IPS DF 6.9 (cell line): ENCODE measurements at regions not wholly inside any gene's neighbourhood (a gene's known extent, or its start where the extent isn't known, plus 50 kb on each side); places are given as distances from the start of the nearest gene placed in this dataset.

Experiments
- DNase-seq: peaks from one replicate; pipeline ENCODE4 v3.0.0-alpha.2; 2013; ENCODE audit warnings: low read depth, low spot score
- H3K27ac ChIP-seq: one replicate; pipeline ENCODE4 v1.5.1; 2013; ENCODE audit warnings: low read length, control low read depth
- H3K27me3 ChIP-seq: 2 replicates; pipeline ENCODE4 v1.6.1; 2013; ENCODE audit warnings: mild to moderate bottlenecking, low read length; ENCODE audit not compliant: control insufficient read depth, insufficient read depth
- H3K36me3 ChIP-seq: 2 replicates; pipeline ENCODE4 v1.6.1; 2013; ENCODE audit warnings: low read length; ENCODE audit not compliant: control insufficient read depth, insufficient read depth
- H3K4me1 ChIP-seq: 2 replicates; pipeline ENCODE4 v1.6.1; 2013; ENCODE audit warnings: low read length; ENCODE audit not compliant: control insufficient read depth, insufficient read depth
- H3K4me3 ChIP-seq: 2 replicates; pipeline ENCODE4 v1.5.1; 2013; ENCODE audit warnings: mild to moderate bottlenecking, low read length
- H3K9me3 ChIP-seq: 2 replicates; pipeline ENCODE4 v1.6.1; 2013; ENCODE audit warnings: low read length, inconsistent platforms; ENCODE audit not compliant: control insufficient read depth, insufficient read depth
- WGBS: extraction: QIAGEN DNeasy Blood & Tissue Kit; methylation state at CpG from one replicate; pipeline ENCODE4 v1.1.7; 2013; ENCODE audit warnings: mixed read lengths, missing lambda C conversion rate; ENCODE audit not compliant: insufficient read length, insufficient coverage; 5-methylcytosine and 5-hydroxymethylcytosine counted together

DNA sequence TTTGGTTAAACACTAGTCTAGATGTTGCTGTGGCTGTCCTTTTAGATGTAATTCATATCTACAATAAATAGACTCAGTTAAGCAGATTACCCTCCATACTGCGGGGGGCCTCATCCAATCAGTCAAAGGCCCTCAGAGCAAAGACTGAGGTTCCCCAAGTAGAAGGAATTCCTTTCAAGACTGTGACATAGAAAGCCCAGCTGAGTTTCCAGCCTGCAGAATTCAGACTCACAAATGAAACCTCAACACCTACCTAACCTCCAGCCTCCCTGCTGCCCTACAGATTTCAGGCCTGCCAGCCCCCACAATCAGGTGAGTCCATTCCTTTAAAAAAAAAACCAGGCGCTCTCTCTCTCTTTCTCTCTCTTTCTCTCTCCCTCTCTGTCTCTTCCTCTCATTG, 73.6 kb upstream of the NSMCE3 start:
- peaks cover 9% of the 10 kb centered on the region; the same call in 1 of the 2 replicates for H3K4me1 ChIP-seq
- no CpG with 5 or more reads among the region's 2 CpGs for WGBS
- H3K4me3 ChIP-seq: no peak overlapping the region
- H3K27ac ChIP-seq: no peak overlapping the region
- H3K9me3 ChIP-seq: no peaks in the 10 kb centered on the region
- H3K36me3 ChIP-seq: no peaks in the 10 kb centered on the region
- no peak for DNase-seq
- H3K27me3 ChIP-seq: no peaks in the 10 kb centered on the region

DNA sequence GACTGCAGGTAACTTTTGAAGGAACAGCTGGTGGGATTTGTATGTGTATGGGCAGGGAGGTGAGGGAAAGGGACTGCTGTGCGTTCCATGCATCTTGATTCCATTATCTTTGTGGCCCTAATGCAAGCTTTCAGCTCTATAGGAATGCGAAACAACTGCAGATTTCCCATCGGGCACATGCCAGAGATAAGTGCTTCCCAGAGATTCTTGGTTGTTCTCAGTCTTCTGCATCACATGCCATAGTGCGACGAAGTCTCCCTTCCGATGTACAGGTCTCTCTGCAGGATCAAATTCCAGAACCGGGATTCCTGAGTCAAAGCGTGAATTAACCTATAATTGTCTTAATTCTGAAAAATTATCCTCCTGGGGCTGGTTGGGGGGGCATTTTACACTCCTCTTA, 72.6 kb upstream of the NSMCE3 start:
- Histone ChIP-seq H3K4me3 (no peak overlapping the region), H3K36me3 (no peaks in the 10 kb centered on the region), H3K27ac (no peak overlapping the region), H3K27me3 (no peaks in the 10 kb centered on the region), H3K4me1 (peaks cover 8% of the 10 kb centered on the region; the same call in 1 of the 2 replicates), H3K9me3 (no peaks in the 10 kb centered on the region)
- WGBS: no CpG with 5 or more reads among the region's 8 CpGs
- no peak for DNase-seq

DNA sequence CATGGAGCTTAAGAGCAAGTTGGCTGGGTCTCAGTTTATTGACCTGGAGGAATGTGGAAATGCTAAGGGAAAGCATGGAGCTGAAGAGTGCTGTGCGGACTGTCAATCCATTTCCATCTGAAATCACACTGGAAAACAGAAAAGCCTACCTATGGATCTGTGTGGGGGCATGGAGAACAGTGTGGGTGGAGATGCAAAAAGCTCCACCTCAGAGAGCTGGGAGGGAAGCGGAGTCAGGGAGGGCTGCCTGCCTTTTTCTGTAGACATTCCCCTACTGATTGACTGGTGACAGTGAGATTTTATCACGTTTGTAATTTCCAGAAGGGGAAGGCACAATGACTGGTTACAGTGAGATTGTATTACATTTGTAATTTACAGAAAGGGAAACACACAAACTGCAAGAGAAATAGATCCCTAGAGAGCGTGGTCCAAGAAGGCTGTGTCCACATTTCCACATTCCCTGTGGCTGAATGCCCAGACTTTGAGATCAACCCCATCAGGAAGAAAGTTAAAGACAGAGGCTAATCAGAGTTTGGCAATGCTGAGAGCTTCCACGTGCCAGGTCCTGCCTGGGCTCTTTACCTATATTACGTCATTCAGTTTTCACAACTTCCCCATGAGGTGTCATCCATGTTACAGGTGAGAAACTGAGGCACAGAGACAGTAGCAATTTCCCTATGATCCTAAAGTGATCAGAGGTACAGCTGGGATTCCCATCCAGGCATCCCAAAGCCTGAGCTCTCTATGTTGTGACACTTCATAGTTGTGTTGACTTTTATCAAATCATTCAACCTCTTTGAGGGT, 67.7 kb upstream of the NSMCE3 start:
- H3K4me1 ChIP-seq: 0 out of 2 replicates have a peak, but pooled peaks cover 1% of the 10 kb centered on the region
- no peak overlapping the region for H3K4me3 ChIP-seq
- H3K27ac ChIP-seq: no peak overlapping the region
- DNase-seq: no peak
- no CpG with 5 or more reads among the region's 6 CpGs for WGBS
- H3K27me3 ChIP-seq: no peaks in the 10 kb centered on the region
- H3K36me3 ChIP-seq: no peaks in the 10 kb centered on the region
- no peaks in the 10 kb centered on the region for H3K9me3 ChIP-seq

DNA sequence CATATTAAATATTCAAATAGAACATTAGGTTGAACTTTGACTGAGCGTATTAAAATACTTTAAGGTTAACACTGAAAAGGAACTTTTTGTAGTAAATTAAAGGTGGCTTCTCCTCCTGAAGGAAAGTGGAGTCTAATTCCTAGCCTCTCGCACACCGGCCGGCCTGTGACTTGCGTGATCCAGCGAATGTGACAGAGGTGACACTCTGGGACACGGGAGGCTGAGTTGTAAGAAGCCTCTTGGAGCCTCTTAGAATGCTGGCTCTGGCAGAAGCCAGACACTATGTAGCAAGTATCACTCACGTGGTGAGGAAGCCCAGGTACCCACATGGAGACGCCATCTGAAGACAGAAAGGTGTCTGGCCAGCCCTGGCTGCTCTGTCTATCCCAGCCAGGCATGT, 64.9 kb upstream of the NSMCE3 start:
- Histone ChIP-seq H3K4me3 (no peak overlapping the region), H3K36me3 (no peaks in the 10 kb centered on the region), H3K27me3 (no peaks in the 10 kb centered on the region), H3K27ac (no peak overlapping the region), H3K9me3 (no peaks in the 10 kb centered on the region), H3K4me1 (no peaks in the 10 kb centered on the region)
- no peak for DNase-seq
- no CpG with 5 or more reads among the region's 9 CpGs for WGBS

DNA sequence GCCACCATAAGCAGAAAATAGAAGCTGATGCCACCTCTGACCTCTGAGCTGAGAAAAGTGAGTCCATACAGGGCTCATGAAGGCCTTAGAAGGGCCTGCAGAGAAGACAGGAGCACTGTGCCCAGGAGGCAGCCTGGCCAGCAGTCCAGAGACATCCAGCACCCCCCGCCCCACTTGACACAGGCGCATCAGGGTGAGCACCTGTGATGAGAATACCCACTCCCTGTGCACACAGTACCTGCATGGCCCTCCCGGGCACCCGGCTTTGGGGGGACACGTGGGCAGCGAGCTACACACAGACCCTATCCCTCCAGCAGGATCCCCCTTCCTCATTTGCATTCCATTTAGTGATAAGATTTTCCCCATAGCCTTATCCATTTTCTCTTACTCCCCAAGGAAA, 63.6 kb upstream of the NSMCE3 start:
- Histone ChIP-seq H3K4me1 (no peaks in the 10 kb centered on the region), H3K27me3 (no peaks in the 10 kb centered on the region), H3K27ac (no peak overlapping the region), H3K4me3 (no peak overlapping the region), H3K36me3 (no peaks in the 10 kb centered on the region), H3K9me3 (no peaks in the 10 kb centered on the region)
- no peak for DNase-seq
- whole genome bisulfite sequencing: no CpG with 5 or more reads among the region's 6 CpGs

DNA sequence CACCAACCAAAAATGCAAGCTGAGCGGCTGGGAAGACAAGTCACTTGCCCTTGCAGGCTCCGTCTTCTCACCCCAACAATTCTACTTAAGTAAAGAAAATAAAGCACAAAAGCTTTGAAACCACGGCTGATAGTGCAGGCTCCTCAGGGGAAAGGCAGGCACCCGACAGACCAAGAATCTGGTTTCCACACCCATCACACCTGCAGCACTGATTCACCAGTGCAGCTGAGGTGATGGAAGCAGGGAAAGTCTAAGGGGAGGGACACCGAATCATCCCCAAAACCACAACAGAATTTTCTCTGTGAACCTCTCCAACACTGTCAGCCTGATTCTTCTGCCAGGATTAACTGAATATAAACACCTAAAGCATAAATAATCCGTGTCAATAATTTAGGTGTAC, 62.0 kb upstream of the NSMCE3 start:
- Histone ChIP-seq H3K4me3 (no peak overlapping the region), H3K4me1 (no peaks in the 10 kb centered on the region), H3K27ac (no peak overlapping the region), H3K27me3 (no peaks in the 10 kb centered on the region), H3K9me3 (no peaks in the 10 kb centered on the region), H3K36me3 (no peaks in the 10 kb centered on the region)
- no peak for DNase-seq
- WGBS: no CpG with 5 or more reads among the region's 6 CpGs

DNA sequence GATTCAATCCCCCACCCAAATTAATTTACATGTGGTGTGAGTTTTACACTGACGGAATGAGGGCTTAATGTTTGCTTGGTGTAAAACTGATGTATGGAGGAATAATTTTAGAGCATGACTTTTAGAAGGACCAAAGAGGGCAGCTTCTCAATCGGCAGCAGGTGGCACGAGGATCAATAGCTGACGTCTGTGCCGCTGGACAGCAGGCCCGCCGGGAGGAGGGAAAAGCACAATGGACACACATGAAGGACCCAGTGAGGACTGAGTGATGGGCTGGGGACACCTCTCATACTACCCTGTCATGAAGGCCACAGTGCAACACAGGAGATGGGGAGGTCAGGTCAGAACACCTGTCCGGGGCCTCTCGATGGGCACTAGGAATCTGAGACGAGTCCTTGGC, 61.4 kb upstream of the NSMCE3 start:
- no peaks in the 10 kb centered on the region for H3K9me3 ChIP-seq
- no peaks in the 10 kb centered on the region for H3K27me3 ChIP-seq
- H3K27ac ChIP-seq: no peak overlapping the region
- H3K4me3 ChIP-seq: no peak overlapping the region
- no peaks in the 10 kb centered on the region for H3K36me3 ChIP-seq
- DNase-seq: no peak
- WGBS: no CpG with 5 or more reads among the region's 10 CpGs
- H3K4me1 ChIP-seq: no peaks in the 10 kb centered on the region

DNA sequence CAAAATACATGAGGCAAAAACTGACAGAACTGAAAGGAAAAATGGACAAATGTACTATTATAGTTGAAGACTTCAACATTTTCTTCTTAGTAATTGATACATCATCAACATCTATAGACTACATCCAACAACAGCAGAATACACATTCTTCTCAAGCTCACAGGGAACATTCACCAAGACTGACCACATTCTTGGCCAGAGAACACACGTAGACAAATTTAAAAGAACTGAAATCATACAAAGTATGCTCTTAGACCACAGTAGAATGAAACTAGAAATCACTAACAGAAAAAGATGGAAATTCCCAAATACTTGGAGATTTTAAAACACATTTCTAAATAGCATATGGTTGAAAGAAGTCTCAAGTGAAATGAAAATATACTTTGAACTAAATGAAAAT, 55.1 kb upstream of the NSMCE3 start:
- H3K4me3 ChIP-seq: no peak overlapping the region
- no peaks in the 10 kb centered on the region for H3K9me3 ChIP-seq
- DNase-seq: no peak
- H3K27ac ChIP-seq: no peak overlapping the region
- H3K27me3 ChIP-seq: no peaks in the 10 kb centered on the region
- H3K4me1 ChIP-seq: peaks cover 3% of the 10 kb centered on the region; the same call in 1 of the 2 replicates
- no peaks in the 10 kb centered on the region for H3K36me3 ChIP-seq
- no CpG with 5 or more reads among the region's 1 CpG for WGBS

DNA sequence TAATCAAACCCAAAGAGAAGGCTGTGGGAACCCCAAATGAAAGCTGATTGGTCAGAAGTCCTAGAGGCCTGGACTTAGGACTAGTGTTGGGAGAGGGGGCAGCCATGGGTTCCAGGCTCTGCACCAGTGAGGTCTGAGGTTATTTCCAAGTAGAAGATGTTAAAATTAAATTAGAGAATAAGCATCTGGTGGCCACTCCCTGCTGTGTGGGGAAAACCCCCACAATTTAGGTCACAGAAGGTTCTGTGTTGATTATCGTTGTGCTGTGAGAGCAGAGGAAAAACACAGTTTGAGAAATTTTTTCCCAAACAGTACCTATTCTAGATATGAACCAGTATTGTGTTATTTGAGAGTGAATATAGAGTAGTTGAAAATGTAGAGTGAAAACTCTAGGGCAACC, 53.9 kb upstream of the NSMCE3 start:
- Histone ChIP-seq H3K27me3 (no peaks in the 10 kb centered on the region), H3K4me1 (peaks cover 3% of the 10 kb centered on the region; the same call in 1 of the 2 replicates), H3K36me3 (no peaks in the 10 kb centered on the region), H3K9me3 (no peaks in the 10 kb centered on the region), H3K27ac (no peak overlapping the region), H3K4me3 (no peak overlapping the region)
- DNase-seq: no peak
- no CpG with 5 or more reads among the region's 1 CpG for WGBS

DNA sequence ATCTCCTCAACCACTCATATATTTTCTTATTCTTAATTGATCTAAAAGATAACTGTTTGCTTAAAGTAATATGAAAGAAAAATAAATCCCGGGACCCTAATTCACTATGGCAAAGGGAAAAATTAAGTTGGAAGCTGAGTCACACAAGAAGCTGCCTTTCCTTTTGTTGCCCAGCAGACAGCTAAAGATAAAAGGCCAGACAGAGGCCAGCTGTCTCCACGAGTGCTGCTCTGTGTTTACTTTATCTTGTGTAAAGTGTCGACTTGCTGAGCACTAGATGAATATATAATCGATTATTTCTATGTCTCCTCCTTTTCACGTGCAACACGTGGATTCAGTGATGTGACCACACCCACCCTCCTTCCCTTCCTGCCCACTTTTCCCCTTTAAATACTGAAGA, 52.8 kb upstream of the NSMCE3 start:
- H3K4me1 ChIP-seq: peaks cover 3% of the 10 kb centered on the region; the same call in 1 of the 2 replicates
- no CpG with 5 or more reads among the region's 6 CpGs for WGBS
- no peak for DNase-seq

DNA sequence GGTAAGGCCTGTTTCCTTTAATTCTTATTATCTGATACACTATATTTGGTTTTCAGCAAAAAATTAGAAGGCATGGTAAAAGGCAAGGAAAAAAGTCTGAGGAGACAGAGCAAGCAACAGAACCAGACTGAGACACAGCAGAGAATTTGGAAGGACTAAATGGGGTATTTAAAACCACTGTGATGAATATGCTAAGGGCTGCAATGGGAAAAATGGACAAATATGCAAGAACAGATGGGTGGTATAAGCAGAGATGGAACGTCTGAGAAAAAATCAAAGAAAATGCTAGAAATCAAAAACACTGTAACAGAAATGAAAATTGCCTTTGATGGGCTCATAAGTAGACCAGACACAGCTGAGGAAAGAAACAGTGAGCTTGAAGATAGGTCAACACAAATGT, 50.8 kb upstream of the NSMCE3 start:
- WGBS: no CpG with 5 or more reads among the region's 1 CpG
- H3K27ac ChIP-seq: no peak overlapping the region
- no peak for DNase-seq

More for the DNA sequence above, 52.8 kb upstream of the NSMCE3 start:
- Histone ChIP-seq H3K9me3 (no peaks in the 10 kb centered on the region), H3K27me3 (no peaks in the 10 kb centered on the region), H3K4me3 (no peak overlapping the region), H3K27ac (no peak overlapping the region), H3K36me3 (no peaks in the 10 kb centered on the region)

More for the DNA sequence above, 50.8 kb upstream of the NSMCE3 start:
- Histone ChIP-seq H3K9me3 (no peaks in the 10 kb centered on the region), H3K4me3 (no peak overlapping the region), H3K4me1 (peaks cover 3% of the 10 kb centered on the region; the same call in 1 of the 2 replicates), H3K27me3 (no peaks in the 10 kb centered on the region), H3K36me3 (no peaks in the 10 kb centered on the region)
